Naive B cell (primary cell): ENCODE measurements at regions not wholly inside any gene's neighbourhood (a gene's known extent, or its start where the extent isn't known, plus 50 kb on each side); places are given as distances from the start of the nearest gene placed in this dataset.
"Not testable (repeated sequence)": the region's sequence is repeated elsewhere in the genome, so short reads cannot be mapped to it uniquely, and the experiment has no call there.

ENCODE experiments used
- ATAC-seq, 2 donors: fragments of 150-1000 bp; cut with Tn5 transposase; 2 replicates each; pipeline ENCODE4 v1.10.0; 2021; ENCODE audit warnings: low read depth in 2 of 2, mild to moderate bottlenecking in 2 of 2, moderate library complexity in 2 of 2
- DNase-seq: peaks from one replicate; pipeline ENCODE4 v3.0.0; 2022
- H3K27ac Mint-ChIP-seq, 6 donors: one replicate each; pipeline ENCODE4 v1.8.0; 2020 to 2022; ENCODE audit warnings: mild to moderate bottlenecking in 6 of 6, mixed read lengths in 6 of 6, moderate library complexity in 5 of 6, inconsistent platforms in 2 of 6
- H3K27me3 Mint-ChIP-seq, 3 donors: one replicate each; pipeline ENCODE4 v1.8.0; 2021 to 2022; ENCODE audit warnings: mixed read lengths in 3 of 3, mild to moderate bottlenecking in 1 of 3
- H3K36me3 Mint-ChIP-seq, 2 donors: one replicate each; pipeline ENCODE4 v1.8.0; 2020 to 2022; ENCODE audit warnings: mixed read lengths in 2 of 2, inconsistent platforms in 1 of 2, mild to moderate bottlenecking in 1 of 2
- H3K4me1 Mint-ChIP-seq, 3 donors: one replicate each; pipeline ENCODE4 v1.8.0; 2020 to 2022; ENCODE audit warnings: mixed read lengths in 3 of 3, inconsistent platforms in 1 of 3, mild to moderate bottlenecking in 1 of 3, moderate library complexity in 1 of 3
- H3K4me3 Mint-ChIP-seq, 8 donors: one replicate each; pipeline ENCODE4 v1.8.0; 2020 to 2022; ENCODE audit warnings: mild to moderate bottlenecking in 8 of 8, mixed read lengths in 8 of 8, moderate library complexity in 8 of 8, inconsistent platforms in 2 of 8
- H3K9me3 Mint-ChIP-seq, 7 donors: one replicate each; pipeline ENCODE4 v1.8.0; 2020 to 2022; ENCODE audit warnings: mixed read lengths in 7 of 7, mild to moderate bottlenecking in 5 of 7, inconsistent platforms in 2 of 7, moderate library complexity in 1 of 7

DNA sequence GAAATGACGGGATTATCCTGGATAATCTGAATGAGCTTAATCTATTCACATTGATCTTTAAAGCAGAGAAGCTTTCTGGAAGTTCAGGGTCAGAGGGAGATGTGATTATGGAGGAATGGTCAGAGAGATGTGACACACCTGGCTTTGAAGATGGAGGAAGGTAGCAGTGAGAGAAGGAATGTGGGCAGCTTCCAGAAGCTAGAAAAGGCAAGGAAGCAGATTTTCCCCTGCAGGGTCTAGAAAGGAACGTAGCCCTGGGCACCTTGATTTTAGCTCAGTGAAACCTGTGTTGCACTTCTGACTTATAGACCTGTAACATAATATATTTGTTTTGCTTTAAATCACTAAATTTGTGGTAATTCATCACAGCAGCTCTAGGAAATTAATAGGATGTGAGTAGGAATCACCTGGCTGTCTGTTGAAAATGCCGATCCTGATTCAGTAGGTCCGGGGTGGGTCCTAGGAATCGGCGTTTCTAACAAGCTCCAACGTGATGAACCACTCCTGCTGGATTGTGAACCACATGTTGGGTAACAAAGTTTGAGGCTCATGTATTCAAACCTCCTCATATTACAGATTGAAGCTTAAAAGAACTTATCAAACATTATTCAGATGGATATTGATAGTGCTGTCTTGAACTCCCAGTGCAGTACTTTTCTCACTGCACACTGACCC lies 157.0 kb downstream of the GJA1 start:
- no peaks in the 10 kb centered on the region for H3K36me3 Mint-ChIP-seq
- ATAC-seq (no peak), DNase-seq (no peak)
- H3K4me3 Mint-ChIP-seq, result no peak overlapping the region
- peaks cover 0 to 16% (median 2%) of the 10 kb centered on the region in 7 donors for H3K9me3 Mint-ChIP-seq
- no peak overlapping the region for H3K27ac Mint-ChIP-seq
- H3K27me3 Mint-ChIP-seq, result no peaks in the 10 kb centered on the region
- H3K4me1 Mint-ChIP-seq, result no peaks in the 10 kb centered on the region

DNA sequence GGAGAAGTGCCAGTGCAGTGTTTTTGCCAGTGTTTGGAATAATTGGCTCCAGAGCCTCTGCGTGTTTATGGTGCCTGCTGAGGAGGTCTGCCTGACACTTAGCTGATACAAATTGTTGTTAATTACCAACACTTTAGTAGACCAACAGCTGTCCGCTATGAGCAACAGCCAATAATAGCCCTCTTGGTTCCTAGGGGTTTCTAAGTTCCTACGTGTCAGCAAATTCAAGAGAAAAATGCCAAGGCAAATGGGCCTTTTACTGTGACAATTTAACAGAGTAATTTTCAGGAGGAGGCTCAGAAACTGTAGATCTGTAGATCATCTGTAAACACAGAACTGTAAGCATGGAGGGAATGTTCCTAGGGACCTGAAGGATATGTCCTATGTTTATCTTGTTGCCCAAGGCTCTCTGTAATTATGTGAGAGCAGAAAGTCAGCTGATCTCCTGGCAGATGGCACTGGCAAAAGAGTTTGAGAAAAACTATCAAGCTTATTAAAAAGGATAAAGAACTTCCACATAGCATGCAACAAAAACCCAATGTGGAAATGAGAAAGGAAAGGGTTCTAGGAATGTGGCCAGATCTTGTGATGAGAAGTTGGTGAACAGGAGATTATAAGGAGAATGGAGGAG lies 157.7 kb downstream of the GJA1 start:
- Mint-ChIP-seq H3K27ac (no peak overlapping the region), H3K4me1 (no peaks in the 10 kb centered on the region), H3K9me3 (peaks cover 0 to 16% (median 2%) of the 10 kb centered on the region in 7 donors)

DNA sequence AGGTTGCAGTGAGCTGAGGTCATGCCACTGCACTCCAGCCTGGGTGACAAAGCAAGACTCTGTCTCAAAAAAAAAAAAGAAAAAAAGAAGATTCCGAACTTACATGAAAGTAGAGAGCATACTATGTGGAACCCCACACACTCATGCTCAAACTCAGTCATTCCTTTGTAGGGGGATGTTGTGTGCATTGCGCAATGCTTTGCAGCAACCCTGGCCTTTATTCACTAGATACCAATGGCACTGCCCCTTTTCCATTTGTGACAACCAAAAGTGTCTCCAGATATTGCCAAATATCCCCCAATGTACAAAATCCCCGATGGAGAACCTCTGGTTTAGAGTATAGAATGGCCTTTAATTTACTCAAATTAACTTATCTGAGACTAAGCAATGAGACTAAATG lies 158.6 kb downstream of the GJA1 start:
- DNase-seq (no peak), ATAC-seq (no peak)
- Mint-ChIP-seq H3K4me3 (no peak overlapping the region), H3K4me1 (no peaks in the 10 kb centered on the region), H3K36me3 (no peaks in the 10 kb centered on the region), H3K27ac (no peak overlapping the region), H3K27me3 (no peaks in the 10 kb centered on the region), H3K9me3 (peaks cover 0 to 16% (median 2%) of the 10 kb centered on the region in 7 donors)

More for the DNA sequence above, 157.7 kb downstream of the GJA1 start:
- DNase-seq (no peak), ATAC-seq (no peak)
- no peaks in the 10 kb centered on the region for H3K36me3 Mint-ChIP-seq
- H3K4me3 Mint-ChIP-seq, result no peak overlapping the region
- H3K27me3 Mint-ChIP-seq, result no peaks in the 10 kb centered on the region

DNA sequence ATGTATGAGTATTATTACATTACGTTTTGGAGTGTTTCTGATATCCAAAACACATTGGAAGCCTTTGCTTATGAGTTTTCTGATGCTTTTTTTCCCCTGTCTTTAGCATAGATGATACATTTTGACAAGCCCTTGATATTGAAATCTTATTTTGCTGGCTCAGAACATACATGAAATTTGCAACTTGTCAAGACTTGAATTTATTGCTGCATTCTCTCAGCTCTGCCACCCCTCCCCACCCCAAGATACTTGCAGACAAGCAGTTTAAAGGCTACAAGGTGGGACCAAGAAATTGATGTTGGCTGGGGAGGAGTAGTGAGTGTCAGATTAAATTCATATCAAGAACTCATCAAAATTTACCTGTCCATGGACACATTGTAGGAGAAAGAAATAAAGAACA lies 160.2 kb downstream of the GJA1 start:
- Mint-ChIP-seq H3K4me3 (no peak overlapping the region), H3K27ac (no peak overlapping the region), H3K27me3 (no peaks in the 10 kb centered on the region), H3K4me1 (no peaks in the 10 kb centered on the region), H3K9me3 (peaks cover 0 to 12% (median 0%) of the 10 kb centered on the region in 7 donors), H3K36me3 (no peaks in the 10 kb centered on the region)
- no peak for DNase-seq
- ATAC-seq, result no peak

DNA sequence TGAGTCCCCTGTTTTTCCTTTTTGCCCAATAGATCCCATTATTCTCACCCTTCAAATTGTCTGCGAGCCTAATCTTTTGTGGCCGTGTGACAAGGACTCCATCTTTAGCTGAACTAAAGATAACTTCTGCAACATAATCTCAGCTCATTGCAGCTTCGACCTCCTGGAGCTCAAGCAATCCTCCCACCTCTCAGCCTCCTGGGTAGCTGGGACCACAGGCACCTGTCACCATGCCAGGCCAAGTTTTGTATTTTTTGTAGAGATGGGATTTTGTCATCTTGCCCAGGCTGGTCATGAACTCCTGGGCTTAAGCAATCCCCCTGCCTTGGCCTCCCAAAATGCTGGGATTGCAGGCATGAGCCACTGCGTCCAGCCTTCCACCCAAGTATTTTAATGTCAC lies 161.0 kb downstream of the GJA1 start:
- Mint-ChIP-seq H3K4me1 (no peaks in the 10 kb centered on the region), H3K36me3 (no peaks in the 10 kb centered on the region), H3K27me3 (no peaks in the 10 kb centered on the region), H3K4me3 (no peak overlapping the region), H3K27ac (no peak overlapping the region), H3K9me3 (peaks cover 0 to 9% (median 0%) of the 10 kb centered on the region in 7 donors)
- DNase-seq (no peak), ATAC-seq (no peak)

DNA sequence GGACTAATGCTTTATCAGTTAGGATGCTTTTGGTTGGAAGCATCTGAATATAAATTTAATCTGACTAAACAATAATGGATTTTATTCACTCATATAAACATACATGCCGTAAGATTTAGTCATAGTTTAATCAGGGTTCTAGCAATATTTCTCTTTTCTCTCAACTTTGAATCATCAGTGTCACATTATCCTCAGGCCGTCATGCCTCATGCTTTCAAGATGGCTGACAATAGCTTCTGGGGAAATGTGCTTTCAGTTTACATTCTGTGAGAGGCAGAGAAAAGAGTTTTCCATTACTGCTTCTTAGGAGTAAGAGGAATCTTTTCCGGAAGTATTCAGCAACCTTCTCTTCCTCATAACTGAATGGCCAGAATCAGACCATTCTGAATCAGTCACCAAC lies 162.2 kb downstream of the GJA1 start:
- ATAC-seq, result no peak

DNA sequence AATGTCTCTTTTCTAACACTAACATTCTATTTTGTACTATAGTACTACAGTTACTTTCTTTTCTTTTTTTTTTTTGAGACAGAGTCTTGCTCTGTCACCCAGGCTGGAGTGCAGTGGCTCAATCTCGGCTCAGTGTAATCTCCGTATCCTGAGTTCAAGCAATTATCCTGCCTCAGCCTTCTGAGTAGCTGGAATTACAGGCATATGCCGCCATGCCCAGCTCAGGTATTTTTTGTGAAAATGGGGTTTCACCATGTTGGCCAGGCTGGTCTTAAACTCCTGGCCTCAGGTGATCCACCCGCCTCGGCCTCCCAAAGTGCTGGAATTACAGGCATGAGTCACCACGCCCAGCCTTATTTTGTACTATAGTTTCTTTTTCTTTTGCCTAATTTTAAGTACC lies 163.9 kb downstream of the GJA1 start:
- H3K4me3 Mint-ChIP-seq, H3K9me3 Mint-ChIP-seq, H3K4me1 Mint-ChIP-seq, H3K27ac Mint-ChIP-seq, DNase-seq, ATAC-seq, H3K36me3 Mint-ChIP-seq, H3K27me3 Mint-ChIP-seq: not testable (repeated sequence)

More for the DNA sequence above, 162.2 kb downstream of the GJA1 start:
- H3K4me3 Mint-ChIP-seq, result no peak overlapping the region
- DNase-seq, result no peak
- no peaks in the 10 kb centered on the region for H3K36me3 Mint-ChIP-seq
- peaks cover 0 to 9% (median 0%) of the 10 kb centered on the region in 7 donors for H3K9me3 Mint-ChIP-seq
- H3K27ac Mint-ChIP-seq, result no peak overlapping the region
- no peaks in the 10 kb centered on the region for H3K4me1 Mint-ChIP-seq
- no peaks in the 10 kb centered on the region for H3K27me3 Mint-ChIP-seq

DNA sequence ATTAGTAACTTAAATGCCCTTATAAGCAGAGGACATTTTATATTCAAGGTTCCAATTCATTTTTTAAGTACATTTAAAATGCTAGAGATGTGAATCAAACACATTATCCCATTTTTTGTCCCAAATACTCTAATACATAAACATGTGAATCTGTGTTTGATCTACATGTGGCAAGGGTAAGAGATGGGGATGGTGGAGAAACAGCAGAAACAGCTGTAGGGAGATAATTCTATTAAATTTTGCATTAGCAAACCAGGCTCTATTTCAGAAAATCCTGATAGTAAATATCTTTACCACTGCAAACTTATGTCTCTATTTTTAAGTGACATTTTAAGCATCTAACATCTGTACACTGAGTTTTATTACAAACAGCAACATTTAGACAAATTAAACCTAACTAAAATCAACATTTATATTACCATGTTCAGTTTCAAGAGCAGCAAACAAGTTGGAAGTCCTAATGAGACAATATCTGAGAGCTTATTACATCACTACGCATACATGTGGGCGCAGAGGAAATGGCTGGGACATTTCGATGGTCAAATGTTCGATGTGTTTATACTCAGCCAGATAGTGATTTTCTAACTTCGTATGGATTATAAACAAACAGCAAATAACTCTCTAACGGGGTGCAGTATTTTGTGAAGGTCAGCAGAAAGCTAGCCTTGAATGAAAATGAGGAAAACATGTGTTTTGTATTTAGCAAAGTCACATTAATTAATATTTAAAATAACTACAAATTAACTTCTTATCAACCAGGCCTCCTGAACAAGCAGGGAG lies 165.1 kb downstream of the GJA1 start:
- no peak overlapping the region for H3K4me3 Mint-ChIP-seq
- no peaks in the 10 kb centered on the region for H3K36me3 Mint-ChIP-seq
- no peak for DNase-seq
- no peaks in the 10 kb centered on the region for H3K4me1 Mint-ChIP-seq
- ATAC-seq, result no peak
- H3K9me3 Mint-ChIP-seq, result peaks cover 0 to 5% (median 0%) of the 10 kb centered on the region in 7 donors
- H3K27ac Mint-ChIP-seq, result no peak overlapping the region
- no peaks in the 10 kb centered on the region for H3K27me3 Mint-ChIP-seq

DNA sequence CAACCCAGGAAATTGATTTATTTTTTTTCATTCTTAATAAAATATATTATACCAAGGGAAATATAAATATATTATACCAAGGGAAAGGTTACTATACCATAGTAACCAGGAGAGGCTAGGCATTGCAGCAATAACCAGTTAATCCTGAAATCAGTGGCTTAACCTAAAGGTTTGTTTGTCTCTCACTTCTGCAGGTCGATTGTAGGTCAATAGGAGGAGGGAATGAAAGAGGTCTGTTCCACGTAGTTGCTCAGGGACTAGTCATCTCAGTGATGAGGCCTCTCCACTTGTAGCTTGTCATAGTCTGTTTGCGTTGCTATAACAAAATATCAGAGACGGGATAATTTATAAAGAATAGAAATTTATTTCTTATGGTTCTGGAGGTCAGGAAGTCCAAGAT lies 168.0 kb downstream of the GJA1 start:
- Mint-ChIP-seq H3K27me3 (no peaks in the 10 kb centered on the region), H3K27ac (no peak overlapping the region), H3K4me3 (no peak overlapping the region), H3K4me1 (no peaks in the 10 kb centered on the region), H3K36me3 (no peaks in the 10 kb centered on the region), H3K9me3 (no peaks in the 10 kb centered on the region)
- DNase-seq (no peak), ATAC-seq (no peak)

DNA sequence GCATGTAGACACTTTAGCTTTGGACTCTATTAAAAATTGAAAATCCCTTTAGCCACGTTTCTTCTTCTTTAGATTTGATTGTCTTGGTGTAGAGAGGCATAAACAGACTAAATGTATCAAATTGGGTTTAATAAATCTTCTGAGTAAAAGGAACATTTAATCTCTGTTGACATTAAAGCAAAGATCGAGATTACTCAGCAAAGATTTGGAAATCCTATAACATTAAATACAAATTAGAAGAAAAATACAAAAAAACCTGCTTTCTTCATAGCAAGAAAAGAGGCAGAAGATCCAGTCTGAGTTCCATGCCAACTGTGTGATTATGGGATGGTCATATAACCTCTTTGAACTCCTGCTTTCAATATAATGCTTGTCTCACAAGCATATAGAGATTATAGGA lies 172.3 kb downstream of the GJA1 start:
- H3K9me3 Mint-ChIP-seq, result peaks cover 0 to 1% (median 0%) of the 10 kb centered on the region in 7 donors
- H3K4me3 Mint-ChIP-seq, result no peak overlapping the region
- DNase-seq (no peak), ATAC-seq (no peak)
- H3K36me3 Mint-ChIP-seq, result no peaks in the 10 kb centered on the region
- H3K4me1 Mint-ChIP-seq, result no peaks in the 10 kb centered on the region
- no peak overlapping the region for H3K27ac Mint-ChIP-seq
- H3K27me3 Mint-ChIP-seq, result no peaks in the 10 kb centered on the region

DNA sequence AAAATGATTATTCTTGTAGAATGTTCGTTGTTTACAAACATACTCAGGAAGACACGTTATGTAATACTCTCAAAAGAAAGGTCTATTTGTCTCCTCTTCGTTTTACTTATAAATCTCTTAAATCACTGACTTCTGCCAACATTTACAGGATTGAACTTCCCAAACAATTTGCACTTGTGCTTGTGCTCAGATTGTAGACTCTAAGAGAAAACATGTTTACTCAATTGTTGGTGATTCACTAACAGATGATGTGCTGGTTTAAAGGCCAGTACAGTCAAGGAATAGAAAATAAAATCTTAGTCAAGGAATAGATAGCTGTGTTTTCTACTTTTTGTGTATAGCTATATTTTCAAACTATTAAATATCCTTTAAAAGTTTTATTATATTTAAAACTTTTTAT lies 172.8 kb downstream of the GJA1 start:
- Mint-ChIP-seq H3K36me3 (no peaks in the 10 kb centered on the region), H3K27ac (no peak overlapping the region), H3K27me3 (no peaks in the 10 kb centered on the region), H3K4me3 (no peak overlapping the region), H3K4me1 (no peaks in the 10 kb centered on the region), H3K9me3 (peaks cover 0 to 1% (median 0%) of the 10 kb centered on the region in 7 donors)
- ATAC-seq (no peak), DNase-seq (no peak)

DNA sequence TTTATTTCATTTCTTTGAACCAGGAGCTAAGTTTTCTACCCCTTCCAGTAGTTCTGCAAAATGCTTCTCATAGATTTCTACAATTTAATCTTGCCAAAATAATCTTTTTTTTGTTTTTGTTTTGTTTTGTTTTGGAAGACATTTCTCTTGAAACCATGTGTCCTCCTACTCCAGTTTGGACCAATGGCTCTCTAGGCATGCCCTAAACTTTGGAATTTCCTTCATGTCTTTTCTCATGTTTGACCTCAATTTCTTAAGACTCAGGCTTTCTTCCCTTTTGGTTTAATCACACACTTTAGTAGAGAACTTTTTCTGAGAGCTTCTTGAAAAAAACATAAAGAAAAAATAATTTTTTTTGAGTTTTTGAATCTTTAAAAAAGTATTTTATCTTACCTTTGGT lies 173.8 kb downstream of the GJA1 start:
- no peaks in the 10 kb centered on the region for H3K27me3 Mint-ChIP-seq
- no peak overlapping the region for H3K4me3 Mint-ChIP-seq
- ATAC-seq, result no peak
- DNase-seq, result no peak
- no peak overlapping the region for H3K27ac Mint-ChIP-seq
- peaks cover 0 to 1% (median 0%) of the 10 kb centered on the region in 7 donors for H3K9me3 Mint-ChIP-seq
- no peaks in the 10 kb centered on the region for H3K4me1 Mint-ChIP-seq
- H3K36me3 Mint-ChIP-seq, result no peaks in the 10 kb centered on the region

DNA sequence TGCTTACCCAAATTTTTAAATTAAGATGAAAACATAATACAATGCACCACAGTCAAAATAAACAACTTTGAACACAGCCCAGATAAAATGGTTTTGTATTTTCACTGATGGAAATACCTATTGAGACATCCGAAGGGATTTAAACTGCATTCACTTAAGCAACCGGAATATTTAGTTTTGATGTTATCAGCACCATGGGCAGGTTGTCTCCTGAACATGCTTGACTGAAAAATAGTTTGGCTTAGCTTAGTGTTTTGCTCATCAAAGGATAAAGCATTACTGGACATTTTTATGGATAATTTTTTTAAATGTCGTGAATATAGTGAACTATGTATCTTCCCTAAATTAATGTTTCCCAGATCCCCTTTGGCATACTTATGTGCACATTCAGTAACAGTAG lies 177.5 kb downstream of the GJA1 start:
- Mint-ChIP-seq H3K4me3 (no peak overlapping the region), H3K36me3 (no peaks in the 10 kb centered on the region), H3K9me3 (peaks cover 0 to 9% (median 0%) of the 10 kb centered on the region in 7 donors), H3K27me3 (peaks cover 0 to 6% (median 0%) of the 10 kb centered on the region in 3 donors), H3K4me1 (no peaks in the 10 kb centered on the region), H3K27ac (no peak overlapping the region)
- ATAC-seq, result no peak
- DNase-seq, result no peak

DNA sequence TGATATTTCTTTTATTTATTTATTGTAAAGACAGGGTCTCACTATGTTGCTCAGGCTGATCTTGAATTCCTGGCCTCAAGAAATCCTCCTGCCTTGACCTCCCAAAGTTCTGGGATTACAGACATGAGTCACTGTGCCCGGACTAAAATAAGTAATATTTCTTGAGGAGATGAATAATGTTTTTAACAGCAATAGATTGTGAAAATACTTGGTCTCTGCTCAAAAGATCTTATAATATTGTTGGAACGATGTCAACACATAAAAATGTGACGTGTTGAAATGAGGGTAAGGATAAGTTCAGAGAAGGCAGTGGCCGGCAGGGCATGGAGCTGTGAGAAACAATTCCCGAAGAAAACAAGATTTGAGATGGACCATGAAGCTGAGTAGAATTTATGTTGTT lies 178.7 kb downstream of the GJA1 start:
- H3K36me3 Mint-ChIP-seq, result no peaks in the 10 kb centered on the region
- H3K4me3 Mint-ChIP-seq, result no peak overlapping the region
- ATAC-seq (no peak), DNase-seq (no peak)
- no peaks in the 10 kb centered on the region for H3K4me1 Mint-ChIP-seq
- H3K27ac Mint-ChIP-seq, result no peak overlapping the region
- H3K9me3 Mint-ChIP-seq, result peaks cover 0 to 9% (median 0%) of the 10 kb centered on the region in 7 donors
- peaks cover 0 to 6% (median 0%) of the 10 kb centered on the region in 3 donors for H3K27me3 Mint-ChIP-seq
